K562 (cell line): ENCODE measurements at regions not wholly inside any gene's neighbourhood (a gene's known extent, or its start where the extent isn't known, plus 50 kb on each side); places are given as distances from the start of the nearest gene placed in this dataset.

Experiments used
- ATAC-seq: fragments of 200-7000 bp; cut with Tn5 transposase; 3 replicates; pipeline ENCODE4 v1.9.1; 2020; ENCODE audit warnings: moderate library complexity
- BruUV-seq: library from RNA; stranded (reverse); fragments of 400-500 nt; replicated peaks from 2 replicates; lab custom pipeline; 2021; lab: Mats Ljungman, UMichigan
- CTCF ChIA-PET: fragments of 300-600 bp; formaldehyde crosslinking; extraction: SDS; loops from one replicate; lab custom pipeline; 2021; ENCODE audit warnings: low intra/inter-chr PET ratio; lab: Yijun Ruan, JAX
- POLR2A ChIA-PET: fragments of 300-600, 350-650 bp; sonication (Branson Sonifier 250); formaldehyde crosslinking; extraction: SDS; loops from one replicate; lab custom pipeline; 2021; ENCODE audit warnings: antibody characterized with exemption, inconsistent platforms; lab: Yijun Ruan, JAX
- DNase-seq, 4 experiments: peaks; one replicate each; pipeline versions ENCODE4 v3.0.0 to v3.0.0-alpha.2; 2011 to 2018; ENCODE audit warnings: low spot score in 3 of 4, mixed read lengths in 3 of 4; ENCODE audit errors: extremely low read depth in 1 of 4
- FAIRE-seq: peaks from 2 replicates; lab custom pipeline; 2011; peaks lifted over from hg19 to GRCh38; lab: Jason Lieb, UNC
- H2AFZ ChIP-seq: 2 replicates; pipeline ENCODE4 v1.6.0; 2011; ENCODE audit warnings: low read depth, low read length, control low read depth, inconsistent platforms
- H3K27ac ChIP-seq: fragments of 200-600 bp; 3 replicates; pipeline ENCODE4 v1.8.0; 2011; ENCODE audit warnings: low read depth, mild to moderate bottlenecking, control low read depth, inconsistent platforms, low read length, moderate library complexity, mixed read lengths; ENCODE audit errors: extremely low read depth
- H3K27me3 ChIP-seq, 2 experiments: fragments of 300-600 bp in 1 of 2; 2 replicates in 1 of 2; 3 replicates in 1 of 2; pipeline versions ENCODE4 v1.6.0 to v1.8.0; 2011; ENCODE audit warnings: inconsistent platforms in 2 of 2, low read length in 2 of 2, mild to moderate bottlenecking in 1 of 2, mixed read lengths in 1 of 2, moderate library complexity in 1 of 2; ENCODE audit not compliant: control insufficient read depth in 2 of 2, insufficient read depth in 2 of 2
- H3K36me3 ChIP-seq: fragments of 300-600 bp; 3 replicates; pipeline ENCODE4 v1.8.0; 2011; ENCODE audit warnings: mild to moderate bottlenecking, low read length, inconsistent platforms; ENCODE audit not compliant: control insufficient read depth, insufficient read depth
- H3K4me1 ChIP-seq, 2 experiments: fragments of 200-600 bp in 1 of 2; replicated peaks in 1 of 2; 2 replicates in 1 of 2; 3 replicates in 1 of 2; pipeline versions ENCODE4 v1.5.1 to v1.8.0; 2011; ENCODE audit warnings: inconsistent platforms in 2 of 2, low read length in 2 of 2, mild to moderate bottlenecking in 1 of 2, mixed read lengths in 1 of 2, moderate library complexity in 1 of 2; ENCODE audit not compliant: control insufficient read depth in 2 of 2, insufficient read depth in 2 of 2
- H3K4me2 ChIP-seq: 2 replicates; pipeline ENCODE4 v1.6.1; 2011; ENCODE audit warnings: low read length, control low read depth, inconsistent platforms, mixed read lengths; ENCODE audit not compliant: insufficient read depth
- H3K4me3 ChIP-seq: fragments of 200-600 bp; sonication (generic), shearing (Covaris generic); 2 replicates; pipeline ENCODE4 v1.5.1; 2016; ENCODE audit warnings: control low read depth, inconsistent platforms
- H3K79me2 ChIP-seq: fragments of 200-600 bp; 3 replicates; pipeline ENCODE4 v1.8.0; 2011; ENCODE audit warnings: low read length, inconsistent platforms; ENCODE audit not compliant: control insufficient read depth, insufficient read depth
- H3K9ac ChIP-seq, 2 experiments: 2 replicates each; pipeline versions ENCODE4 v1.6.0 to v1.6.1; 2011; ENCODE audit warnings: low read depth in 2 of 2, low read length in 2 of 2, control low read depth in 1 of 2, inconsistent platforms in 1 of 2, mild to moderate bottlenecking in 1 of 2, mixed read lengths in 1 of 2; ENCODE audit not compliant: insufficient read depth in 1 of 2
- H3K9me1 ChIP-seq: one replicate; pipeline ENCODE4 v1.6.0; 2011; ENCODE audit warnings: inconsistent platforms, mild to moderate bottlenecking, low read length, moderate library complexity; ENCODE audit not compliant: control insufficient read depth, insufficient read depth
- H3K9me3 ChIP-seq: replicated peaks from 2 replicates; pipeline ENCODE4 v1.5.1; 2011; ENCODE audit warnings: low read depth, low read length, inconsistent platforms; ENCODE audit not compliant: control insufficient read depth, insufficient read depth
- H4K20me1 ChIP-seq: replicated peaks from 2 replicates; pipeline ENCODE4 v1.6.1; 2011; ENCODE audit warnings: low read length, inconsistent platforms, mixed read lengths; ENCODE audit not compliant: control insufficient read depth, insufficient read depth
- AFF1 ChIP-seq, 2 experiments: fragments of 450-650 bp; IDR thresholded peaks; 2 replicates each; pipeline ENCODE4 v1.6.1; 2018; ENCODE audit warnings: mild to moderate bottlenecking in 2 of 2, low read depth in 1 of 2; ENCODE audit not compliant: partially characterized antibody in 2 of 2
- E4F1 ChIP-seq: fragments of 250-450 bp; sonication (Bioruptor Pico); IDR thresholded peaks from 2 replicates; pipeline ENCODE4 v1.5.0; 2021; ENCODE audit warnings: mild to moderate bottlenecking, borderline replicate concordance
- EGR1 ChIP-seq: fragments of 450-650 bp; conservative IDR thresholded peaks from 2 replicates; pipeline ENCODE4 v1.6.1; 2017; ENCODE audit warnings: mild to moderate bottlenecking
- MAFF ChIP-seq: IDR thresholded peaks from 2 replicates; pipeline ENCODE4 v1.6.1; 2012; ENCODE audit warnings: low read length, improper control_type of control experiment
- SRSF1 ChIP-seq: fragments of 200-400 bp; formaldehyde crosslinking; IDR thresholded peaks from 2 replicates; pipeline ENCODE4 v1.6.1; 2017; ENCODE audit warnings: mild to moderate bottlenecking, low read depth, low read length, moderate library complexity
- ZNF253 ChIP-seq: fragments of 250-450 bp; sonication (Bioruptor Pico); conservative IDR thresholded peaks from 2 replicates; pipeline ENCODE4 v1.6.1; 2021; ENCODE audit warnings: mild to moderate bottlenecking
- WGBS: fragments of 100-300 bp; shearing (Covaris generic); methylation state at CpG from one replicate; pipeline ENCODE4 v1.1.6; 2016; ENCODE audit warnings: low coverage, mixed read lengths; ENCODE audit not compliant: insufficient coverage; ENCODE audit errors: missing lambda C conversion rate; 5-methylcytosine and 5-hydroxymethylcytosine counted together
- in situ Hi-C: fragments of 300-500 bp; cut with MboI; formaldehyde crosslinking; loops from 4 replicates; pipeline ENCODE4 v1.15.0; 2018; ENCODE audit warnings: inconsistent platforms, mixed read lengths
- intact Hi-C: fragments of 100-400 bp; cut with micrococcal nuclease; formaldehyde crosslinking; loops from 2 replicates; pipeline ENCODE4 v1.14.2; 2022

- Histone ChIP-seq H3K9ac (no peak overlapping the region), H3K4me2 (no peak overlapping the region), H3K27ac (no peak overlapping the region), H3K4me1 (peaks cover 0 to 4% of the 10 kb centered on the region in 2 experiments; a peak in 1 of 5 replicates), H3K9me1 (peaks cover 2% of the 10 kb centered on the region), H4K20me1 (peaks cover 5% of the 10 kb centered on the region; the same call in 1 of the 2 replicates), H3K9me3 (no peaks in the 10 kb centered on the region; the same call in 1 of the 2 replicates), H3K27me3 (peaks cover 38 to 57% of the 10 kb centered on the region in 2 experiments), H3K4me3 (no peak overlapping the region), H2AFZ (no peak overlapping the region), H3K79me2 (no peaks in the 10 kb centered on the region), H3K36me3 (no peaks in the 10 kb centered on the region)
- intact Hi-C loops = no loop called here
- no TSS peak for BruUV-seq
- in situ Hi-C loops = no loop called here
- ChIA-PET POLR2A (no interaction called here), CTCF (interaction anchor here (0.5 kb wide), 1 partner anchor 657 kb away, joined by 6 read pairs; no protein-coding TSS in a partner anchor)
- FAIRE-seq (no peak), ATAC-seq (peak; percentile 71), DNase-seq (peak in 3 of 4 experiments; percentile 5 to 15 (median 14))
- TF ChIP-seq ZNF253 (no peak), EGR1 (peak; percentile 36; the same call in 1 of the 2 replicates)
- WGBS = 3% methylated on average over 19 of the region's 29 CpGs
Observed at GRCh38 chr15:62953021-62953420, 89.5 kb upstream of the TPM1 start.

- intact Hi-C loops = no loop called here
- DNase-seq (no peak), FAIRE-seq (no peak), ATAC-seq (no peak)
- H3K9me3 ChIP-seq = no peaks in the 10 kb centered on the region; the same call in 1 of the 2 replicates
- ChIA-PET POLR2A (no interaction called here), CTCF (no interaction called here)
- H3K27ac ChIP-seq = no peak overlapping the region
- H3K36me3 ChIP-seq = no peaks in the 10 kb centered on the region
- peaks cover 0 to 4% of the 10 kb centered on the region in 2 experiments; a peak in 1 of 5 replicates for H3K4me1 ChIP-seq
- peaks cover 5% of the 10 kb centered on the region; the same call in 1 of the 2 replicates for H4K20me1 ChIP-seq
- H2AFZ ChIP-seq = no peak overlapping the region
- H3K4me3 ChIP-seq = no peak overlapping the region
- no TSS peak for BruUV-seq
- in situ Hi-C loops = no loop called here
- no peak overlapping the region for H3K9ac ChIP-seq
- H3K27me3 ChIP-seq = peaks cover 36 to 56% of the 10 kb centered on the region in 2 experiments
- no peak overlapping the region for H3K4me2 ChIP-seq
- H3K79me2 ChIP-seq = no peaks in the 10 kb centered on the region
- WGBS = 13% methylated on average over 24 of the region's 24 CpGs
- H3K9me1 ChIP-seq = peaks cover 2% of the 10 kb centered on the region
- TF ChIP-seq SRSF1 (no peak), MAFF (no peak), E4F1 (CRISPR knock-in tag) (no peak), AFF1 (IDR thresholded peaks at IDR 0.05; ENCODE audit: low read depth in 1 of 2, partially characterized antibody in 2 of 2) (no peak)
Observed at GRCh38 chr15:62953496-62954045, 89.0 kb upstream of the TPM1 start.
